ENCODE measurements at regions not wholly inside any gene's neighbourhood (a gene's known extent, or its start where the extent isn't known, plus 50 kb on each side); places are given as distances from the start of the nearest gene placed in this dataset.

DNA sequence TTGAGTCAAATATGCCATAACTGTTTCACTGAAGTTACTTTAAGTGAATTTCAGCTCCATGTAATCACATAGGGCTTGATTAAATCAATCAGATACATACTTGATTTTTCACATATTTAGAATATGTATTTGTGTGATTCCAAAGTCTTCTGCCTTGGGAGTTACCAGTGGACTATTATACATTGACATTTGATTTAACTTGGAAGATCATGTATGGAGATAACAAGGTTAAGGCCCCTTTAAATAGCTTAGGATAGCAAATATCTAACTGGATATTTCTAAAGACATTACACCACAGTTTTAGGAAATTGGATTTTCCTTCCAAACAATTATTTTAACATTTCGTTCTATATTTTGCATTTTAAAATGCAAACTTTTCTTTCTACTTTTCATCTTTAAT is 405.0 kb downstream of the RAP2B start:
- TF ChIP-seq, protein P1, sequence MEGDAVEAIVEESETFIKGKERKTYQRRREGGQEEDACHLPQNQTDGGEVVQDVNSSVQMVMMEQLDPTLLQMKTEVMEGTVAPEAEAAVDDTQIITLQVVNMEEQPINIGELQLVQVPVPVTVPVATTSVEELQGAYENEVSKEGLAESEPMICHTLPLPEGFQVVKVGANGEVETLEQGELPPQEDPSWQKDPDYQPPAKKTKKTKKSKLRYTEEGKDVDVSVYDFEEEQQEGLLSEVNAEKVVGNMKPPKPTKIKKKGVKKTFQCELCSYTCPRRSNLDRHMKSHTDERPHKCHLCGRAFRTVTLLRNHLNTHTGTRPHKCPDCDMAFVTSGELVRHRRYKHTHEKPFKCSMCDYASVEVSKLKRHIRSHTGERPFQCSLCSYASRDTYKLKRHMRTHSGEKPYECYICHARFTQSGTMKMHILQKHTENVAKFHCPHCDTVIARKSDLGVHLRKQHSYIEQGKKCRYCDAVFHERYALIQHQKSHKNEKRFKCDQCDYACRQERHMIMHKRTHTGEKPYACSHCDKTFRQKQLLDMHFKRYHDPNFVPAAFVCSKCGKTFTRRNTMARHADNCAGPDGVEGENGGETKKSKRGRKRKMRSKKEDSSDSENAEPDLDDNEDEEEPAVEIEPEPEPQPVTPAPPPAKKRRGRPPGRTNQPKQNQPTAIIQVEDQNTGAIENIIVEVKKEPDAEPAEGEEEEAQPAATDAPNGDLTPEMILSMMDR (tag by site-specific recombination; IDR thresholded peaks at IDR 0.05), result no peak
- TF ChIP-seq, protein P2, sequence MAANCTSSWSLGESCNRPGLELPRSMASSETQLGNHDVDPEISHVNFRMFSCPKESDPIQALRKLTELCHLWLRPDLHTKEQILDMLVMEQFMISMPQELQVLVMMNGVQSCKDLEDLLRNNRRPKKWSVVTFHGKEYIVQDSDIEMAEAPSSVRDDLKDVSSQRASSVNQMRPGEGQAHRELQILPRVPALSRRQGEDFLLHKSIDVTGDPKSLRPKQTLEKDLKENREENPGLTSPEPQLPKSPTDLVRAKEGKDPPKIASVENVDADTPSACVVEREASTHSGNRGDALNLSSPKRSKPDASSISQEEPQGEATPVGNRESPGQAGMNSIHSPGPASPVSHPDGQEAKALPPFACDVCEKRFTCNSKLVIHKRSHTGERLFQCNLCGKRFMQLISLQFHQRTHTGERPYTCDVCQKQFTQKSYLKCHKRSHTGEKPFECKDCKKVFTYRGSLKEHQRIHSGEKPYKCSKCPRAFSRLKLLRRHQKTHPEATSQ (tag by site-specific recombination; IDR thresholded peaks at IDR 0.05), result no peak
- no peak for TF ChIP-seq ZNF335 (tag by site-specific recombination; conservative IDR thresholded peaks at IDR 0.05)
- TF ChIP-seq ZNF302 (tag by site-specific recombination; IDR thresholded peaks at IDR 0.05; ENCODE audit: low read depth), result no peak
- TF ChIP-seq ZNF24 (tag by site-specific recombination; IDR thresholded peaks at IDR 0.05), result no peak
- TF ChIP-seq ZNF239 (tag by site-specific recombination; IDR thresholded peaks at IDR 0.05), result no peak
- TF ChIP-seq, protein P3, sequence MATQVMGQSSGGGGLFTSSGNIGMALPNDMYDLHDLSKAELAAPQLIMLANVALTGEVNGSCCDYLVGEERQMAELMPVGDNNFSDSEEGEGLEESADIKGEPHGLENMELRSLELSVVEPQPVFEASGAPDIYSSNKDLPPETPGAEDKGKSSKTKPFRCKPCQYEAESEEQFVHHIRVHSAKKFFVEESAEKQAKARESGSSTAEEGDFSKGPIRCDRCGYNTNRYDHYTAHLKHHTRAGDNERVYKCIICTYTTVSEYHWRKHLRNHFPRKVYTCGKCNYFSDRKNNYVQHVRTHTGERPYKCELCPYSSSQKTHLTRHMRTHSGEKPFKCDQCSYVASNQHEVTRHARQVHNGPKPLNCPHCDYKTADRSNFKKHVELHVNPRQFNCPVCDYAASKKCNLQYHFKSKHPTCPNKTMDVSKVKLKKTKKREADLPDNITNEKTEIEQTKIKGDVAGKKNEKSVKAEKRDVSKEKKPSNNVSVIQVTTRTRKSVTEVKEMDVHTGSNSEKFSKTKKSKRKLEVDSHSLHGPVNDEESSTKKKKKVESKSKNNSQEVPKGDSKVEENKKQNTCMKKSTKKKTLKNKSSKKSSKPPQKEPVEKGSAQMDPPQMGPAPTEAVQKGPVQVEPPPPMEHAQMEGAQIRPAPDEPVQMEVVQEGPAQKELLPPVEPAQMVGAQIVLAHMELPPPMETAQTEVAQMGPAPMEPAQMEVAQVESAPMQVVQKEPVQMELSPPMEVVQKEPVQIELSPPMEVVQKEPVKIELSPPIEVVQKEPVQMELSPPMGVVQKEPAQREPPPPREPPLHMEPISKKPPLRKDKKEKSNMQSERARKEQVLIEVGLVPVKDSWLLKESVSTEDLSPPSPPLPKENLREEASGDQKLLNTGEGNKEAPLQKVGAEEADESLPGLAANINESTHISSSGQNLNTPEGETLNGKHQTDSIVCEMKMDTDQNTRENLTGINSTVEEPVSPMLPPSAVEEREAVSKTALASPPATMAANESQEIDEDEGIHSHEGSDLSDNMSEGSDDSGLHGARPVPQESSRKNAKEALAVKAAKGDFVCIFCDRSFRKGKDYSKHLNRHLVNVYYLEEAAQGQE (tag by site-specific recombination; IDR thresholded peaks at IDR 0.05), result no peak
- TF ChIP-seq YY1 (tag by site-specific recombination; IDR thresholded peaks at IDR 0.05), result no peak
- TF ChIP-seq ZBTB21 (tag by site-specific recombination; IDR thresholded peaks at IDR 0.05), result no peak
- TF ChIP-seq ZNF548 (tag by site-specific recombination; IDR thresholded peaks at IDR 0.05), result no peak
- TF ChIP-seq, protein P4, sequence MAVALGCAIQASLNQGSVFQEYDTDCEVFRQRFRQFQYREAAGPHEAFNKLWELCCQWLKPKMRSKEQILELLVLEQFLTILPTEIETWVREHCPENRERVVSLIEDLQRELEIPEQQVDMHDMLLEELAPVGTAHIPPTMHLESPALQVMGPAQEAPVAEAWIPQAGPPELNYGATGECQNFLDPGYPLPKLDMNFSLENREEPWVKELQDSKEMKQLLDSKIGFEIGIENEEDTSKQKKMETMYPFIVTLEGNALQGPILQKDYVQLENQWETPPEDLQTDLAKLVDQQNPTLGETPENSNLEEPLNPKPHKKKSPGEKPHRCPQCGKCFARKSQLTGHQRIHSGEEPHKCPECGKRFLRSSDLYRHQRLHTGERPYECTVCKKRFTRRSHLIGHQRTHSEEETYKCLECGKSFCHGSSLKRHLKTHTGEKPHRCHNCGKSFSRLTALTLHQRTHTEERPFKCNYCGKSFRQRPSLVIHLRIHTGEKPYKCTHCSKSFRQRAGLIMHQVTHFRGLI (tag by site-specific recombination; IDR thresholded peaks at IDR 0.05), result no peak

Data from HEK293 (cell line).